Omental fat pad (tissue), 3 donors: ENCODE measurements at regions not wholly inside any gene's neighbourhood (a gene's known extent, or its start where the extent isn't known, plus 50 kb on each side); places are given as distances from the start of the nearest gene placed in this dataset. TPM values are rescaled to one million over a fixed set of nuclear protein-coding genes. Genes with fewer than 3 reads are reported as not detected.

Source experiments
- ATAC-seq: fragments of 150-250 bp; one replicate; pipeline ENCODE4 v1.9.1; 2016; ENCODE audit warnings: mild to moderate bottlenecking, moderate library complexity; ENCODE audit not compliant: low FRiP score
- DNase-seq: peaks from one replicate; pipeline ENCODE4 v3.0.0-alpha.2; 2019; ENCODE audit warnings: low spot score
- CTCF ChIP-seq, 3 donors: fragments of 450-650 bp; IDR thresholded peaks; one replicate each; pipeline ENCODE4 v1.5.1; 2016 to 2017; ENCODE audit warnings: antibody characterized with exemption in 3 of 3, mild to moderate bottlenecking in 3 of 3, moderate library complexity in 2 of 3
- small RNA-seq: library from RNA; depleted of rRNA; stranded (forward); fragments of <200 nt; gene quantifications from one replicate; pipeline ENCODE3, GENCODE V24; 2016

GRCh38 chr4:110266136-110266535, 67.7 kb upstream of the ELOVL6 start:
- no peak for TF ChIP-seq CTCF (IDR thresholded peaks at IDR 0.05)
- DNase-seq (no peak), ATAC-seq (no peak)

GRCh38 chr4:110265001-110265400, 66.6 kb upstream of the ELOVL6 start:
- ATAC-seq, result no peak
- TF ChIP-seq CTCF (IDR thresholded peaks at IDR 0.05), result no peak
- DNase-seq, result no peak

GRCh38 chr4:110260299-110260698, 61.9 kb upstream of the ELOVL6 start:
- DNase-seq (no peak), ATAC-seq (no peak)
- no peak for TF ChIP-seq CTCF (IDR thresholded peaks at IDR 0.05)

GRCh38 chr4:110250023-110250387, 51.6 kb upstream of the ELOVL6 start:
- no peak for ATAC-seq
- no peak for TF ChIP-seq CTCF (IDR thresholded peaks at IDR 0.05)
- DNase-seq, result no peak

- DNase-seq (no peak), ATAC-seq (no peak)
- no peak for TF ChIP-seq CTCF (IDR thresholded peaks at IDR 0.05)
These were observed 50.4 kb upstream of the ELOVL6 start for GRCh38 chr4:110248831-110249253.

Small RNA genes in the stretch of these regions (small RNA-seq; reads per million reads assigned to genes)
- gene AC108145.1, result not detected
- gene HSBP1P2, result not detected
- gene RNU6-205P, result not detected
